Cardiac fibroblast (primary cell): ENCODE measurements at regions not wholly inside any gene's neighbourhood (a gene's known extent, or its start where the extent isn't known, plus 50 kb on each side); places are given as distances from the start of the nearest gene placed in this dataset.

Source experiments
- DNase-seq, 2 donors: peaks; one replicate each; pipeline versions ENCODE4 v3.0.0 to v3.0.0-alpha.2; 2010; ENCODE audit warnings: low read depth in 2 of 2
- H3K4me3 ChIP-seq, 2 donors: replicated peaks in 1 of 2; 1 replicate in 1 of 2; 2 replicates in 1 of 2; pipeline ENCODE4 v1.5.1; 2011; ENCODE audit warnings: low read depth in 2 of 2, low read length in 2 of 2, mild to moderate bottlenecking in 2 of 2, moderate library complexity in 1 of 2
- TF ChIP-seq, protein P1 (sequence below): IDR thresholded peaks from one replicate; pipeline ENCODE4 v1.5.1; 2011; ENCODE audit warnings: low read depth, mild to moderate bottlenecking, low read length, inconsistent platforms

GRCh38 chr9:108786901-108787689 is 68.7 kb downstream of the ACTL7B start:
- DNase-seq = peak; percentile 18 to 53
- TF ChIP-seq, protein P1, sequence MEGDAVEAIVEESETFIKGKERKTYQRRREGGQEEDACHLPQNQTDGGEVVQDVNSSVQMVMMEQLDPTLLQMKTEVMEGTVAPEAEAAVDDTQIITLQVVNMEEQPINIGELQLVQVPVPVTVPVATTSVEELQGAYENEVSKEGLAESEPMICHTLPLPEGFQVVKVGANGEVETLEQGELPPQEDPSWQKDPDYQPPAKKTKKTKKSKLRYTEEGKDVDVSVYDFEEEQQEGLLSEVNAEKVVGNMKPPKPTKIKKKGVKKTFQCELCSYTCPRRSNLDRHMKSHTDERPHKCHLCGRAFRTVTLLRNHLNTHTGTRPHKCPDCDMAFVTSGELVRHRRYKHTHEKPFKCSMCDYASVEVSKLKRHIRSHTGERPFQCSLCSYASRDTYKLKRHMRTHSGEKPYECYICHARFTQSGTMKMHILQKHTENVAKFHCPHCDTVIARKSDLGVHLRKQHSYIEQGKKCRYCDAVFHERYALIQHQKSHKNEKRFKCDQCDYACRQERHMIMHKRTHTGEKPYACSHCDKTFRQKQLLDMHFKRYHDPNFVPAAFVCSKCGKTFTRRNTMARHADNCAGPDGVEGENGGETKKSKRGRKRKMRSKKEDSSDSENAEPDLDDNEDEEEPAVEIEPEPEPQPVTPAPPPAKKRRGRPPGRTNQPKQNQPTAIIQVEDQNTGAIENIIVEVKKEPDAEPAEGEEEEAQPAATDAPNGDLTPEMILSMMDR = no peak
- H3K4me3 ChIP-seq = no peak overlapping the region

- no peak overlapping the region for H3K4me3 ChIP-seq
- DNase-seq = peak in 1 of 2 donors; percentile 27
- TF ChIP-seq, protein P1 = no peak
Measured at GRCh38 chr9:108786322-108786721, 69.5 kb downstream of the ACTL7B start.

- TF ChIP-seq, protein P1 = no peak
- DNase-seq = peak; percentile 84 to 89
- no peak overlapping the region for H3K4me3 ChIP-seq
Measured at GRCh38 chr9:108784998-108785397, 70.8 kb downstream of the ACTL7B start.

DNA sequence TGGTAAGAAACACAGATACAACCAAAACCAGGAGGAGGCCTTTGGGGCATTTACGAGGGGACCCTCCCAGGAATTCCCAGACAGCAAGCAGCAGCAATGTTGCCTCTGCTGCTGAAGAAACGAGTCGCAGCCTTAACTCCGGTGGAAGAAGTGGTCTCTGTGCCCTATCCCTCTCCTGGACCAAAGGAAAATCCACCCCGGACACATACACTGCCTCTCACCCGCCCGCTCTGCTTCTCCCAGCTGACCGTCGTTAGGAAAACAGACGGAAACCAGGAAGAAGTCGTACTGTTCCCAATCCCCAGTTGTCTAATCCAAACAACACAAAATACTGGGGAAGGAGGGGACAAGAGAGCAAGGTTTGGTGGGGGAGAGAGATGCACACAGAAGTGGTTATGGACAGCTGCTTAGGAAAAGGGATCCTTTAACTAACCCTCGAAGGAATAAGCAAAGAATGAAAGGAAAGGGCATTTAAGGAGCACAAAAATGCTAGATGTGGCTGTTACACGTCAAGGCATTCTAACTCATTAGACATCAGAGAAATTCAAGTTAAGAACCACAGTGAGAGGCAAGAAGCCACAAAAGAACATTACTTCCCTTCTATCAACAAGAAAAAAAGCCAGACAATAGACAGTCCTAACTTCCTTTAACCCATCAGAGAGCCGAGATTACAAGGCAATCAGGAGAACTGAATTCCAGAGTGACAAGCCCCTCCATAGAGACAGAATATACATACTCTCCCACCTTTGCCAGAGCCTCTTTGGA is 71.9 kb downstream of the ACTL7B start:
- no peak overlapping the region for H3K4me3 ChIP-seq
- no peak for DNase-seq
- TF ChIP-seq, protein P1 = no peak

- no peak for DNase-seq
- no peak overlapping the region for H3K4me3 ChIP-seq
- TF ChIP-seq, protein P1 = no peak
Measured at GRCh38 chr9:108783326-108783725, 72.5 kb downstream of the ACTL7B start.

DNA sequence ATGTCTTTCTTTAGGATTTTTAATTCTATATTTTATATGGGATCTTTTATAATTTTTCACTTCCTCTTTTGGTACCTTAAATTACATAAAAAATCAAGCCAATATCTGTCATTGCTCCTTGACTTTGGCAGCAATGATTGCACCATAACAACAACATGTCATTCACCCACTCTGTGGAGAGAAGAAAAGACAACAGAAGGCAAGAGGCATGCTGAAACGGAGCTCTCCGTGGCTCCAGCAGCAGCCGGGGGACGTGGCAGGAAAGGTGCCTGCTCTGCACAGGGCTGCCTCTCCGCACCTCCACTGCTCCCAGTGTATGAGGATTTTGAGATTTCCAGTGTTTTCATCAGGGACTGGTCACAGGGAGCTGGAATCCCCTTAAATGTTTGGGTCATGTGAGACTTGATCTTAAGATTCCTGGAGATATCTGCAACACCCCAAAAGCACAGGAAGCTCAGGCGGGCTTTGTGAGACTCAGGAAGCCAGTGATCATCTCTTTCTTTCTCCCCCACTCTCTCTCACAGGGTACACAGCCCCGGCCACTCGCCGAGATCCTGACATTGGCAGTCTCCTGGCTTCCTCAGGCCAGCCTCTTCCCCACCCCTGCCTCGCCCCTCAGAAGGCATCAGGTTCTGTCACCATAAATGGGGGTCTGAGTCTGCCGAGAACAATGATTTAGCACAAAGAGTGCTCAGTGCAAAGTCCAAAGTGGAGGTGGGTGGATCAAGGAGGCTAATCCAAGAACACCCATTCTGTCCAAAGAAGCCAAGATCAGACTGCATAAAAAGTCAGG is 74.6 kb downstream of the ACTL7B start:
- no peak overlapping the region for H3K4me3 ChIP-seq
- TF ChIP-seq, protein P1 = no peak
- DNase-seq = no peak
